H9 (cell line): ENCODE measurements at regions not wholly inside any gene's neighbourhood (a gene's known extent, or its start where the extent isn't known, plus 50 kb on each side); places are given as distances from the start of the nearest gene placed in this dataset.

Experiments
- DNase-seq: peaks from one replicate; pipeline ENCODE4 v3.0.0-alpha.2; 2017
- H2AFZ ChIP-seq: one replicate; pipeline ENCODE4 v1.6.1; 2013; ENCODE audit warnings: mild to moderate bottlenecking, low read length, control low read depth, moderate library complexity
- H2AK5ac ChIP-seq: 2 replicates; pipeline ENCODE4 v1.6.1; 2013; ENCODE audit warnings: low read length, control low read depth, mixed read lengths; ENCODE audit not compliant: insufficient read length
- H2BK120ac ChIP-seq: one replicate; pipeline ENCODE4 v1.6.1; 2013; ENCODE audit warnings: low read depth, mild to moderate bottlenecking, low read length, control low read depth, inconsistent platforms; ENCODE audit not compliant: poor library complexity, severe bottlenecking
- H2BK12ac ChIP-seq: 2 replicates; pipeline ENCODE4 v1.6.1; 2013; ENCODE audit warnings: low read length, control low read depth, mixed read lengths, low read depth; ENCODE audit not compliant: insufficient read length
- H2BK15ac ChIP-seq: 2 replicates; pipeline ENCODE4 v1.6.1; 2013; ENCODE audit warnings: low read depth, low read length, control low read depth
- H2BK20ac ChIP-seq: one replicate; pipeline ENCODE4 v1.6.1; 2013; ENCODE audit warnings: low read depth, mild to moderate bottlenecking, low read length, control low read depth, inconsistent platforms; ENCODE audit not compliant: poor library complexity, severe bottlenecking
- H2BK5ac ChIP-seq: 2 replicates; pipeline ENCODE4 v1.6.1; 2013; ENCODE audit warnings: low read length, control low read depth, mixed read lengths; ENCODE audit not compliant: insufficient read length
- H3K14ac ChIP-seq: 2 replicates; pipeline ENCODE4 v1.6.1; 2013; ENCODE audit warnings: low read length, control low read depth; ENCODE audit not compliant: insufficient read depth
- H3K18ac ChIP-seq: 2 replicates; pipeline ENCODE4 v1.6.1; 2013; ENCODE audit warnings: low read depth, mild to moderate bottlenecking, mixed read lengths, low read length, control low read depth; ENCODE audit not compliant: insufficient read length
- H3K23ac ChIP-seq: 2 replicates; pipeline ENCODE4 v1.6.1; 2013; ENCODE audit warnings: low read length, control low read depth, mixed read lengths, low read depth; ENCODE audit not compliant: insufficient read length
- H3K23me2 ChIP-seq: 2 replicates; pipeline ENCODE4 v1.6.1; 2013; ENCODE audit warnings: low read depth, mild to moderate bottlenecking, mixed read lengths, low read length, control low read depth; ENCODE audit not compliant: insufficient read length, poor library complexity, severe bottlenecking
- H3K27ac ChIP-seq: 2 replicates; pipeline ENCODE4 v1.5.1; 2013; ENCODE audit warnings: low read length, control low read depth, mixed read lengths, low read depth; ENCODE audit not compliant: insufficient read length
- H3K27me3 ChIP-seq: 2 replicates; pipeline ENCODE4 v1.6.1; 2013; ENCODE audit warnings: low read length, control low read depth, inconsistent platforms; ENCODE audit not compliant: insufficient read depth
- H3K4ac ChIP-seq: 2 replicates; pipeline ENCODE4 v1.6.1; 2013; ENCODE audit warnings: low read depth, mild to moderate bottlenecking, control low read depth, inconsistent platforms, low read length, moderate library complexity
- H3K4me1 ChIP-seq: 2 replicates; pipeline ENCODE4 v1.6.1; 2013; ENCODE audit warnings: low read length, control low read depth, inconsistent platforms; ENCODE audit not compliant: insufficient read depth
- H3K4me2 ChIP-seq: 2 replicates; pipeline ENCODE4 v1.6.1; 2013; ENCODE audit warnings: low read length, control low read depth, mixed read lengths; ENCODE audit not compliant: insufficient read length, insufficient read depth
- H3K56ac ChIP-seq: 2 replicates; pipeline ENCODE4 v1.6.1; 2013; ENCODE audit warnings: low read depth, mild to moderate bottlenecking, mixed read lengths, low read length, control low read depth; ENCODE audit not compliant: insufficient read length
- H3K79me1 ChIP-seq: 2 replicates; pipeline ENCODE4 v1.6.1; 2013; ENCODE audit warnings: low read depth, mild to moderate bottlenecking, moderate library complexity, low read length, control low read depth, inconsistent platforms; ENCODE audit not compliant: insufficient read depth, poor library complexity, severe bottlenecking
- H3K79me2 ChIP-seq: 2 replicates; pipeline ENCODE4 v1.6.1; 2013; ENCODE audit warnings: low read length, control low read depth, inconsistent platforms; ENCODE audit not compliant: insufficient read depth
- H3K9ac ChIP-seq: 2 replicates; pipeline ENCODE4 v1.6.1; 2013; ENCODE audit warnings: low read length, control low read depth, mixed read lengths; ENCODE audit not compliant: insufficient read length; ENCODE audit errors: extremely low read depth
- H3K9me3 ChIP-seq: one replicate; pipeline ENCODE4 v1.6.1; 2013; ENCODE audit warnings: low read depth, low read length, inconsistent platforms; ENCODE audit not compliant: control insufficient read depth
- H3T11ph ChIP-seq: one replicate; pipeline ENCODE4 v1.6.1; 2013; ENCODE audit warnings: mild to moderate bottlenecking, low read length, control low read depth, inconsistent platforms
- H4K20me1 ChIP-seq: one replicate; pipeline ENCODE4 v1.6.1; 2013; ENCODE audit not compliant: control insufficient read depth, insufficient read length, insufficient read depth
- H4K5ac ChIP-seq: 2 replicates; pipeline ENCODE4 v1.6.1; 2013; ENCODE audit warnings: low read depth, mild to moderate bottlenecking, mixed read lengths, low read length, control low read depth; ENCODE audit not compliant: insufficient read length
- H4K8ac ChIP-seq: replicated peaks from 2 replicates; pipeline ENCODE4 v1.6.1; 2013; ENCODE audit warnings: low read length, control low read depth, mixed read lengths, low read depth; ENCODE audit not compliant: insufficient read length
- H4K91ac ChIP-seq: 2 replicates; pipeline ENCODE4 v1.6.1; 2013; ENCODE audit warnings: low read depth, mild to moderate bottlenecking, moderate library complexity, mixed read lengths, low read length, control low read depth; ENCODE audit not compliant: insufficient read length
- H3K27ac Mint-ChIP-seq, 3 experiments: 2 replicates in 2 of 3; 3 replicates in 1 of 3; pipeline ENCODE4 v1.8.0; 2020 to 2021; ENCODE audit warnings: mixed read lengths in 3 of 3, mild to moderate bottlenecking in 1 of 3, moderate library complexity in 1 of 3
- H3K27me3 Mint-ChIP-seq: 2 replicates; pipeline ENCODE4 v1.8.0; 2021; ENCODE audit warnings: low read depth, mild to moderate bottlenecking, moderate library complexity, mixed read lengths
- H3K36me3 Mint-ChIP-seq, 3 experiments: 2 replicates in 2 of 3; 3 replicates in 1 of 3; pipeline ENCODE4 v1.8.0; 2020 to 2021; ENCODE audit warnings: low read depth in 3 of 3, mixed read lengths in 3 of 3; ENCODE audit not compliant: insufficient read depth in 1 of 3
- H3K4me1 Mint-ChIP-seq, 2 experiments: 2 replicates each; pipeline ENCODE4 v1.8.0; 2020; ENCODE audit warnings: mixed read lengths in 2 of 2
- H3K4me3 Mint-ChIP-seq, 2 experiments: 2 replicates in 1 of 2; 3 replicates in 1 of 2; pipeline ENCODE4 v1.8.0; 2020 to 2021; ENCODE audit warnings: mild to moderate bottlenecking in 2 of 2, mixed read lengths in 2 of 2, moderate library complexity in 1 of 2
- H3K9me3 Mint-ChIP-seq, 2 experiments: 2 replicates in 1 of 2; 3 replicates in 1 of 2; pipeline ENCODE4 v1.8.0; 2020; ENCODE audit warnings: mild to moderate bottlenecking in 2 of 2, mixed read lengths in 2 of 2, moderate library complexity in 1 of 2
- WGBS: extraction: QIAGEN DNeasy Blood & Tissue Kit; methylation state at CpG from one replicate; pipeline ENCODE4 v1.1.7; 2013; ENCODE audit warnings: missing lambda C conversion rate, low lambda C conversion rate, mixed read lengths; ENCODE audit not compliant: insufficient read length; ENCODE audit errors: extremely low coverage; 5-methylcytosine and 5-hydroxymethylcytosine counted together
- TF ChIP-seq, protein P1 (sequence below): fragments of 200-600 bp; sonication (generic); conservative IDR thresholded peaks from 3 replicates; pipeline ENCODE4 v1.8.0; 2021; ENCODE audit warnings: antibody characterized with exemption, mild to moderate bottlenecking

- TF ChIP-seq, protein P1, sequence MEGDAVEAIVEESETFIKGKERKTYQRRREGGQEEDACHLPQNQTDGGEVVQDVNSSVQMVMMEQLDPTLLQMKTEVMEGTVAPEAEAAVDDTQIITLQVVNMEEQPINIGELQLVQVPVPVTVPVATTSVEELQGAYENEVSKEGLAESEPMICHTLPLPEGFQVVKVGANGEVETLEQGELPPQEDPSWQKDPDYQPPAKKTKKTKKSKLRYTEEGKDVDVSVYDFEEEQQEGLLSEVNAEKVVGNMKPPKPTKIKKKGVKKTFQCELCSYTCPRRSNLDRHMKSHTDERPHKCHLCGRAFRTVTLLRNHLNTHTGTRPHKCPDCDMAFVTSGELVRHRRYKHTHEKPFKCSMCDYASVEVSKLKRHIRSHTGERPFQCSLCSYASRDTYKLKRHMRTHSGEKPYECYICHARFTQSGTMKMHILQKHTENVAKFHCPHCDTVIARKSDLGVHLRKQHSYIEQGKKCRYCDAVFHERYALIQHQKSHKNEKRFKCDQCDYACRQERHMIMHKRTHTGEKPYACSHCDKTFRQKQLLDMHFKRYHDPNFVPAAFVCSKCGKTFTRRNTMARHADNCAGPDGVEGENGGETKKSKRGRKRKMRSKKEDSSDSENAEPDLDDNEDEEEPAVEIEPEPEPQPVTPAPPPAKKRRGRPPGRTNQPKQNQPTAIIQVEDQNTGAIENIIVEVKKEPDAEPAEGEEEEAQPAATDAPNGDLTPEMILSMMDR = no peak
- H3K9me3 Mint-ChIP-seq = peaks cover 6 to 11% of the 10 kb centered on the region in 2 experiments; a peak in 4 of 5 replicates
- no peaks in the 10 kb centered on the region for H3K9me3 ChIP-seq
- H3K36me3 Mint-ChIP-seq = peaks cover 0 to 12% (median 10%) of the 10 kb centered on the region in 3 experiments; a peak in 5 of 7 replicates
- no peak overlapping the region for H2BK120ac ChIP-seq
- H3K23me2 ChIP-seq = no peaks in the 10 kb centered on the region
- H2BK12ac ChIP-seq = no peak overlapping the region
- H3K79me1 ChIP-seq = no peaks in the 10 kb centered on the region
- H4K91ac ChIP-seq = no peak overlapping the region
- H3K27me3 ChIP-seq = no peaks in the 10 kb centered on the region
- DNase-seq = no peak
- H3K79me2 ChIP-seq = no peaks in the 10 kb centered on the region
- no peak overlapping the region for H3K9ac ChIP-seq
- no peak overlapping the region for H3K23ac ChIP-seq
- H2BK20ac ChIP-seq = no peak overlapping the region
- H4K20me1 ChIP-seq = no peaks in the 10 kb centered on the region
- no peaks in the 10 kb centered on the region for H3K4me1 ChIP-seq
- H3K4me1 Mint-ChIP-seq = peaks cover 3 to 5% of the 10 kb centered on the region in 2 experiments; a peak in 1 of 4 replicates
- H2BK15ac ChIP-seq = no peak overlapping the region
- no CpG with 5 or more reads among the region's 1 CpG for WGBS
- no peak overlapping the region for H3K14ac ChIP-seq
- H3K18ac ChIP-seq = no peak overlapping the region
- H3K27ac ChIP-seq = no peak overlapping the region
- H4K5ac ChIP-seq = no peak overlapping the region
- no peaks in the 10 kb centered on the region for H3K27me3 Mint-ChIP-seq
- H3K4me2 ChIP-seq = no peak overlapping the region
- H3K56ac ChIP-seq = no peak overlapping the region
- no peak overlapping the region for H3K4ac ChIP-seq
- H2AFZ ChIP-seq = no peak overlapping the region
- H3T11ph ChIP-seq = no peak overlapping the region
- H4K8ac ChIP-seq = no peak overlapping the region
- no peak overlapping the region for H2AK5ac ChIP-seq
- H3K4me3 Mint-ChIP-seq = no peak overlapping the region
- no peak overlapping the region for H2BK5ac ChIP-seq
- H3K27ac Mint-ChIP-seq = no peak overlapping the region; a peak in 1 of 7 replicates
These were observed 281.0 kb upstream of the DAB1 start for GRCh38 chr1:57704811-57705210.
